Endodermal cell (in vitro differentiated cells): ENCODE measurements at regions not wholly inside any gene's neighbourhood (a gene's known extent, or its start where the extent isn't known, plus 50 kb on each side); places are given as distances from the start of the nearest gene placed in this dataset.

Experiments
- DNase-seq: peaks from one replicate; pipeline ENCODE4 v3.0.0-alpha.2; 2017
- H3K27ac ChIP-seq: 2 replicates; pipeline ENCODE4 v1.5.1; 2013; ENCODE audit warnings: mild to moderate bottlenecking, low read depth, low read length, moderate library complexity
- H3K27me3 ChIP-seq: 2 replicates; pipeline ENCODE4 v1.6.1; 2013; ENCODE audit warnings: mild to moderate bottlenecking, low read length, moderate library complexity; ENCODE audit not compliant: insufficient read depth, control insufficient read depth, poor library complexity, severe bottlenecking
- H3K36me3 ChIP-seq: 2 replicates; pipeline ENCODE4 v1.7.0; 2013; ENCODE audit warnings: mild to moderate bottlenecking, low read length, moderate library complexity; ENCODE audit not compliant: control insufficient read depth, insufficient read depth
- H3K4me1 ChIP-seq: one replicate; pipeline ENCODE4 v1.7.0; 2013; ENCODE audit warnings: low read length; ENCODE audit not compliant: control insufficient read depth, insufficient read depth
- H3K4me3 ChIP-seq: 2 replicates; pipeline ENCODE4 v1.5.1; 2013; ENCODE audit warnings: mild to moderate bottlenecking, low read length, moderate library complexity
- H3K9ac ChIP-seq: 2 replicates; pipeline ENCODE4 v1.6.1; 2013; ENCODE audit warnings: mild to moderate bottlenecking, low read length, moderate library complexity; ENCODE audit not compliant: poor library complexity, severe bottlenecking; ENCODE audit errors: extremely low read depth
- H3K9me3 ChIP-seq: 2 replicates; pipeline ENCODE4 v1.6.1; 2013; ENCODE audit warnings: mild to moderate bottlenecking, low read length, moderate library complexity; ENCODE audit not compliant: control insufficient read depth
- H3K27ac Mint-ChIP-seq: 2 replicates; pipeline ENCODE4 v1.8.0; 2020; ENCODE audit warnings: mixed read lengths
- H3K27me3 Mint-ChIP-seq: 2 replicates; pipeline ENCODE4 v1.8.0; 2021; ENCODE audit warnings: mild to moderate bottlenecking, mixed read lengths; ENCODE audit not compliant: insufficient read depth
- H3K36me3 Mint-ChIP-seq: 2 replicates; pipeline ENCODE4 v1.8.0; 2020; ENCODE audit warnings: low read depth, mixed read lengths
- H3K4me1 Mint-ChIP-seq: 2 replicates; pipeline ENCODE4 v1.8.0; 2020; ENCODE audit warnings: mixed read lengths
- H3K4me3 Mint-ChIP-seq: 2 replicates; pipeline ENCODE4 v1.8.0; 2020; ENCODE audit warnings: mild to moderate bottlenecking, moderate library complexity, mixed read lengths
- H3K9me3 Mint-ChIP-seq: 2 replicates; pipeline ENCODE4 v1.8.0; 2020; ENCODE audit warnings: mild to moderate bottlenecking, mixed read lengths
- CTCF ChIP-seq: fragments of 200-600 bp; sonication (generic); conservative IDR thresholded peaks from 2 replicates; pipeline ENCODE4 v1.5.0; 2021; ENCODE audit warnings: antibody characterized with exemption, mild to moderate bottlenecking
- WGBS, 2 experiments: methylation state at CpG; one replicate each; pipeline versions ENCODE4 v1.1.5 to v1.1.7; 2013; ENCODE audit warnings: missing lambda C conversion rate in 2 of 2, mixed read lengths in 1 of 2; ENCODE audit not compliant: insufficient coverage in 1 of 2, insufficient read length in 1 of 2; 5-methylcytosine and 5-hydroxymethylcytosine counted together

DNA sequence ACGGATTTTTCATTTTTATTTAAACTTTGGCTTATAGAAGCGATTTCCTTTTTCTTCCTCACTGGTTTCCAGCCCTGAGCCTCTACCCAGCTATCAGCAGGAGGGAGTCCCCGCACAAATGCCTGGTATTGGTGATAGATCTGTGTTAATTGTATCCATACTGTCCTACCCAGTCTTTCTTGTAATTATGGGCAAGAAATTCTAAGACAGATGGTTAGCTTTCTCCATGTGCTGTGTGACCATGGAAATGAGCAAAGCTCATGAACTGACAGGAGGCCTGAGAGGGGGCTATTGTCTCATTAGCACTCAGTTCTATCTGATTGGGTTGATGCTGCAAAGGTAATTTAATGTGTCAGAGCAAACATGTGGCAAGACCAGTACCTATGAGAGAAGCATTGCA lies 108.1 kb upstream of the IVNS1ABP start:
- H3K36me3 Mint-ChIP-seq, result no peaks in the 10 kb centered on the region
- peaks cover 5% of the 10 kb centered on the region for H3K4me1 ChIP-seq
- H3K9ac ChIP-seq, result no peak overlapping the region
- peak overlapping the region; percentile 23 for H3K27ac Mint-ChIP-seq
- H3K9me3 ChIP-seq, result no peaks in the 10 kb centered on the region
- H3K9me3 Mint-ChIP-seq, result peaks cover 4% of the 10 kb centered on the region
- no peaks in the 10 kb centered on the region for H3K27me3 ChIP-seq
- TF ChIP-seq CTCF, result no peak
- no peaks in the 10 kb centered on the region for H3K36me3 ChIP-seq
- 88 to 89% methylated on average over 2 to 3 of the region's 3 CpGs for WGBS, 2 experiments
- peaks cover 36% of the 10 kb centered on the region for H3K4me1 Mint-ChIP-seq
- H3K4me3 ChIP-seq, result no peak overlapping the region
- H3K27ac ChIP-seq, result no peak overlapping the region
- no peak overlapping the region for H3K4me3 Mint-ChIP-seq
- no peaks in the 10 kb centered on the region for H3K27me3 Mint-ChIP-seq
- DNase-seq, result no peak

GRCh38 chr1:185421485-185422107 lies 104.6 kb upstream of the IVNS1ABP start:
- no peaks in the 10 kb centered on the region for H3K27me3 Mint-ChIP-seq
- no peaks in the 10 kb centered on the region for H3K27me3 ChIP-seq
- no peak overlapping the region for H3K4me3 ChIP-seq
- H3K9ac ChIP-seq, result no peak overlapping the region
- no peaks in the 10 kb centered on the region for H3K36me3 Mint-ChIP-seq
- WGBS, 2 experiments, result 40 to 73% methylated on average over 1 to 3 of the region's 3 CpGs
- no peaks in the 10 kb centered on the region for H3K36me3 ChIP-seq
- no peak overlapping the region for H3K27ac Mint-ChIP-seq
- no peaks in the 10 kb centered on the region for H3K9me3 Mint-ChIP-seq
- H3K4me1 ChIP-seq, result peaks cover 3% of the 10 kb centered on the region
- TF ChIP-seq CTCF, result no peak
- H3K4me3 Mint-ChIP-seq, result no peak overlapping the region
- no peak overlapping the region for H3K27ac ChIP-seq
- peaks cover 26% of the 10 kb centered on the region for H3K4me1 Mint-ChIP-seq
- no peaks in the 10 kb centered on the region for H3K9me3 ChIP-seq
- DNase-seq, result no peak

DNA sequence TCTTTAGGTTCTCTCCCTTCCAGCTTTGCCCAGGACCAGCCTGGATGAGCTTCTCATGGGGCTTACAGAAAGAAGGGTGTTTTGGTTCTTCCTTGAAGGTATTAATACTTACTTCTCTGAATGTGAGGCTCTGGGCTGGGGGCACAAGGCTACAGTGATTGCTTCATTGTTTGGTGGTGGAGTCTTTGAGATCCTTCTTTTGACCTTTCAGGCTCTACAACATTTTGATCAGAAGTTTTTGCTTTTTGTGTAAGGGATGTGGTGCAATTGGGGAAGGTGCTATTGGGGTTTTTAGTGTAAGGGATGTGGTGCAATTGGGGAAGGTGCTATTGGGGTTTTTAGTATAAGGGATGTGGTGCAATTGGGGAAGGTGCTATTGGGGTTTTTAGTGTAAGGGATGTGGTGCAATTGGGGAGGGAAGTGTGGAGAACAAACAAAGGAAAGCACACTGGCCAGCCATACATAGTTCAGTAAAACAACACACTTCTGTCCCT lies 103.6 kb upstream of the IVNS1ABP start:
- Mint-ChIP-seq H3K36me3 (no peaks in the 10 kb centered on the region), H3K27ac (no peak overlapping the region), H3K27me3 (no peaks in the 10 kb centered on the region), H3K9me3 (no peaks in the 10 kb centered on the region), H3K4me1 (peaks cover 18% of the 10 kb centered on the region), H3K4me3 (no peak overlapping the region)
- H3K9ac ChIP-seq, result no peak overlapping the region
- peaks cover 3% of the 10 kb centered on the region for H3K4me1 ChIP-seq
- DNase-seq, result no peak
- TF ChIP-seq CTCF, result no peak
- no peak overlapping the region for H3K27ac ChIP-seq
- H3K9me3 ChIP-seq, result no peaks in the 10 kb centered on the region
- H3K36me3 ChIP-seq, result no peaks in the 10 kb centered on the region
- no peak overlapping the region for H3K4me3 ChIP-seq
- H3K27me3 ChIP-seq, result no peaks in the 10 kb centered on the region
